ENCODE measurements at regions not wholly inside any gene's neighbourhood (a gene's known extent, or its start where the extent isn't known, plus 50 kb on each side); places are given as distances from the start of the nearest gene placed in this dataset.

DNA sequence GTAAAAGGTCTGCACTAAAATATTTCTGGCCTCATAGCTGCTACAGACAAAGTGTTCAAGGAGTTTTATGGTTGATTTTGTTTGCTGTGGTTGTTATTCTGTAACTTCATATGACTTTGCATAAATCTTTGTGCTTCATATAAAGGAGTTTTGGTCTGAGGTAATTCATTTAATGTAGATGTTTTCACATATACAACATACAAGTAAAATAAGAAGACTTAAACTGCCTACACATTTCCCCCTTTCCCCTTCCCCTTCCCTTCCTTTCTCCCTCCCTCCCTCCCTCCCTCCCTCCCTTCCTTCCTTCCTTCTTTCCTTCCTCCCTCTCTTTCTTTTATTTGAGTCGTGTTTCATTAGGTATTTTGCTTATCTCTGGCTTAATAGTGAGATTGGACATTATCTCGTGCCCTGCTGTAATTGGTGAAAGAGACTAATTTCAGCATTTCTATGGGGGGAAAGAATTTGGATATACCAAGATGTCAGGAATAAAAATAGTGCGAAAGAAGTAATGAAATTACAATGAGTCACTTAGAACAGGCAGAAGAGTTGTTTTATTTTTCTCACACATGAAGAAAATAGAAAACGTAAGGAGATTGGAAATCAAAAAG lies 144.9 kb upstream of the MAD2L1 start:
- TF ChIP-seq EZH2 (IDR thresholded peaks at IDR 0.05; ENCODE audit: low read depth, unreplicated experiment), result no peak
- TF ChIP-seq STAT1 (IDR thresholded peaks at IDR 0.05; ENCODE audit: unreplicated experiment), result no peak
- no peak for TF ChIP-seq ETS1 (IDR thresholded peaks at IDR 0.05)
- TF ChIP-seq, protein P1, sequence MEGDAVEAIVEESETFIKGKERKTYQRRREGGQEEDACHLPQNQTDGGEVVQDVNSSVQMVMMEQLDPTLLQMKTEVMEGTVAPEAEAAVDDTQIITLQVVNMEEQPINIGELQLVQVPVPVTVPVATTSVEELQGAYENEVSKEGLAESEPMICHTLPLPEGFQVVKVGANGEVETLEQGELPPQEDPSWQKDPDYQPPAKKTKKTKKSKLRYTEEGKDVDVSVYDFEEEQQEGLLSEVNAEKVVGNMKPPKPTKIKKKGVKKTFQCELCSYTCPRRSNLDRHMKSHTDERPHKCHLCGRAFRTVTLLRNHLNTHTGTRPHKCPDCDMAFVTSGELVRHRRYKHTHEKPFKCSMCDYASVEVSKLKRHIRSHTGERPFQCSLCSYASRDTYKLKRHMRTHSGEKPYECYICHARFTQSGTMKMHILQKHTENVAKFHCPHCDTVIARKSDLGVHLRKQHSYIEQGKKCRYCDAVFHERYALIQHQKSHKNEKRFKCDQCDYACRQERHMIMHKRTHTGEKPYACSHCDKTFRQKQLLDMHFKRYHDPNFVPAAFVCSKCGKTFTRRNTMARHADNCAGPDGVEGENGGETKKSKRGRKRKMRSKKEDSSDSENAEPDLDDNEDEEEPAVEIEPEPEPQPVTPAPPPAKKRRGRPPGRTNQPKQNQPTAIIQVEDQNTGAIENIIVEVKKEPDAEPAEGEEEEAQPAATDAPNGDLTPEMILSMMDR (conservative IDR thresholded peaks at IDR 0.05; ENCODE audit: low read depth in 2 of 2), result no peak
- no peak for TF ChIP-seq POLR2AphosphoS5 (IDR thresholded peaks at IDR 0.05; ENCODE audit: low read depth)
